ENCODE measurements at regions not wholly inside any gene's neighbourhood (a gene's known extent, or its start where the extent isn't known, plus 50 kb on each side); places are given as distances from the start of the nearest gene placed in this dataset.
"Not testable (repeated sequence)": the region's sequence is repeated elsewhere in the genome, so short reads cannot be mapped to it uniquely, and the experiment has no call there.

DNA sequence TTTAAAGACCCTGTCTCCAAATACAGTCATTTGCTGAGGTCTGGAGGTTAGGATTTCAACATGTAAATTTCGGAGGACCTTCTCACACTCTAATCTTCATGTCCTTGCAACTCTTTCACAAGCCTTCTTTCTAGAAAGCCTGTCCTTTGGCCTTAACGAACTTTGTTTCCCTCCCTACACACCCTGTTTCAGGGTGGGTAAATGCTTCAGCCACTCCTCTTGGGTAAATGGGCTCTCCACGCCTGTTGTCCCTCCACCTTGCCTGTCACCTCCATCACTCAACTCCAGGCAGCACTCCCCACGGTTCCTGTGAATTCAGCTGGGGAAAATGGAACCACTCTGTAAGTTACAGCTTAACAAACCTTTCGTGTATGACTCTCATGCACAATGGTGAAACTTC lies 84.0 kb upstream of the COG2 start:
- Histone ChIP-seq H3K9me3 (no peaks in the 10 kb centered on the region), H3K27me3 (peaks cover 29% of the 10 kb centered on the region), H3K4me3 (ENCODE audit: low read depth in 1 of 2, low read length in 1 of 2) (no peak overlapping the region), H3K4me1 (ENCODE audit: control insufficient read depth in 1 of 2, insufficient read depth in 1 of 2, low read depth in 1 of 2, low read length in 1 of 2) (peaks cover 13 to 14% of the 10 kb centered on the region in 2 experiments), H3K27ac (no peak overlapping the region), H3K36me3 (no peaks in the 10 kb centered on the region)
- TF ChIP-seq, protein P1, sequence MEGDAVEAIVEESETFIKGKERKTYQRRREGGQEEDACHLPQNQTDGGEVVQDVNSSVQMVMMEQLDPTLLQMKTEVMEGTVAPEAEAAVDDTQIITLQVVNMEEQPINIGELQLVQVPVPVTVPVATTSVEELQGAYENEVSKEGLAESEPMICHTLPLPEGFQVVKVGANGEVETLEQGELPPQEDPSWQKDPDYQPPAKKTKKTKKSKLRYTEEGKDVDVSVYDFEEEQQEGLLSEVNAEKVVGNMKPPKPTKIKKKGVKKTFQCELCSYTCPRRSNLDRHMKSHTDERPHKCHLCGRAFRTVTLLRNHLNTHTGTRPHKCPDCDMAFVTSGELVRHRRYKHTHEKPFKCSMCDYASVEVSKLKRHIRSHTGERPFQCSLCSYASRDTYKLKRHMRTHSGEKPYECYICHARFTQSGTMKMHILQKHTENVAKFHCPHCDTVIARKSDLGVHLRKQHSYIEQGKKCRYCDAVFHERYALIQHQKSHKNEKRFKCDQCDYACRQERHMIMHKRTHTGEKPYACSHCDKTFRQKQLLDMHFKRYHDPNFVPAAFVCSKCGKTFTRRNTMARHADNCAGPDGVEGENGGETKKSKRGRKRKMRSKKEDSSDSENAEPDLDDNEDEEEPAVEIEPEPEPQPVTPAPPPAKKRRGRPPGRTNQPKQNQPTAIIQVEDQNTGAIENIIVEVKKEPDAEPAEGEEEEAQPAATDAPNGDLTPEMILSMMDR (IDR thresholded peaks at IDR 0.05) = no peak

DNA sequence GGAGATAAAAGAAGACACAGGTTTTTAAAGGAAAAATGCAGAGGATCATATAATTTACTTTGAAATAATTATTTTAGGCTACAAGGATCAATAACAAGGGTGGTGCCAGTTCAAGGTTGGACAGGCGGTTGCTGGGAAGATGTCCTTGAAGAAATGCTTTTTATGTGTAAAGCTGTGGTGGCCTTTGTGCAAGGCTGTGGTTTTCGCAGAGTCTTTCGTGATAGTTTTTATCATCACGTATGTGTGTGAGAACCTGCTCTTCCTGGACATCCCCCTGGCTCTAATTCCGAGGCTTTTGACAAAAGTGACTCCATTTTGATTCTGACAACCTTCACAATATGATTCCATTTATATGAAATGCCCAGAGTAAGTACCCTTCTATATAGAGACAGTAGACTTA lies 85.8 kb upstream of the COG2 start:
- Histone ChIP-seq H3K27me3 (peaks cover 40% of the 10 kb centered on the region), H3K4me3 (ENCODE audit: low read depth in 1 of 2, low read length in 1 of 2) (no peak overlapping the region), H3K9me3 (no peaks in the 10 kb centered on the region), H3K4me1 (ENCODE audit: control insufficient read depth in 1 of 2, insufficient read depth in 1 of 2, low read depth in 1 of 2, low read length in 1 of 2) (peaks cover 13 to 14% of the 10 kb centered on the region in 2 experiments), H3K36me3 (no peaks in the 10 kb centered on the region), H3K27ac (no peak overlapping the region)
- TF ChIP-seq, protein P1 (IDR thresholded peaks at IDR 0.05) = no peak

DNA sequence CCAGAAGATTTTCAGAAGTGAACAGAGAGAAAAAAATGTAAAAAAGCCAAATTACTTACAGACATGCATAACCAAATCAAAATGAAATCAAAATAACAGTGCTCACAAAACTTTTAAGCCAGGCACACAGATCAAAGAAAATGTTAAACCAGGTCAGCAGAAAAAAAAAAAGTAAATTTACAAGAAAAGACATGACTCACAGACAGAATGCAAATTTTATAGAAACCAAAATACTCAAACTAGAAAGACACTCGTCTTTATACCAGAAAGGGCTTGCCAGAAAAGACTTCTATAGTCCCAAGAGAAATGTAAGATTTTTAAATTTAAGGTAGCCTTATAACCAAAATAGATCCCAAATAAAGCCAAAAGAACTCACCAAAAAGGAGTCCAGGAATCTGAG lies 86.5 kb upstream of the COG2 start:
- Histone ChIP-seq H3K27ac (no peak overlapping the region), H3K27me3 (peaks cover 40% of the 10 kb centered on the region), H3K36me3 (no peaks in the 10 kb centered on the region), H3K4me1 (ENCODE audit: control insufficient read depth in 1 of 2, insufficient read depth in 1 of 2, low read depth in 1 of 2, low read length in 1 of 2) (peaks cover 13 to 14% of the 10 kb centered on the region in 2 experiments), H3K4me3 (ENCODE audit: low read depth in 1 of 2, low read length in 1 of 2) (no peak overlapping the region), H3K9me3 (no peaks in the 10 kb centered on the region)
- TF ChIP-seq, protein P1 (IDR thresholded peaks at IDR 0.05) = no peak

- TF ChIP-seq, protein P1 (IDR thresholded peaks at IDR 0.05) = no peak
- Histone ChIP-seq H3K9me3 (no peaks in the 10 kb centered on the region), H3K27ac (no peak overlapping the region), H3K27me3 (peaks cover 40% of the 10 kb centered on the region), H3K36me3 (no peaks in the 10 kb centered on the region), H3K4me1 (ENCODE audit: control insufficient read depth in 1 of 2, insufficient read depth in 1 of 2, low read depth in 1 of 2, low read length in 1 of 2) (no peaks in the 10 kb centered on the region), H3K4me3 (ENCODE audit: low read depth in 1 of 2, low read length in 1 of 2) (no peak overlapping the region)
Observed at GRCh38 chr1:230552880-230553279, 89.4 kb upstream of the COG2 start.

- H3K9me3 ChIP-seq; H3K4me1 ChIP-seq (ENCODE audit: control insufficient read depth in 1 of 2, insufficient read depth in 1 of 2, low read depth in 1 of 2, low read length in 1 of 2); H3K27ac ChIP-seq; H3K36me3 ChIP-seq; H3K4me3 ChIP-seq (ENCODE audit: low read depth in 1 of 2, low read length in 1 of 2): not testable (repeated sequence)
- H3K27me3 ChIP-seq = peaks cover 35% of the 10 kb centered on the region
Observed at GRCh38 chr1:230550945-230551344, 91.3 kb upstream of the COG2 start.

DNA sequence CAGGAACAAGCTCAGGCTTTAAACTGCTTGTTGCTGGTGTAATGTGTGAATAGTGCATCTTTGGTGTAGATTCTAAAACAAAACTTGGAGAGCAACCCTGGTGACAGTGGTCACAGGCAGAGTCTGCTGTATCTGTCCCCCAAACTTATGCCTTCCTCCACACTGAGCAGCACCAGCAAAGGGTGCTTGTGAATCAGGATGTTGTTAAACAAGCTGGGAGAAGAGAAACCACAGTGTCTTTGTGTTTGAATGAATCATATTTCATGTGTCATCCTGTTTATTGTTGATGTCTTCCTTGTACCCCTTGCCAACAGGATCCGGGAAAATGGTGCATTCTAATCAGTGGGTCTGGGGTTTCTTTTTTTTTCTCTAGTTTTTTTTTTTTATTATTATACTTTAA lies 91.9 kb upstream of the COG2 start:
- Histone ChIP-seq H3K4me3 (ENCODE audit: low read depth in 1 of 2, low read length in 1 of 2) (no peak overlapping the region), H3K36me3 (no peaks in the 10 kb centered on the region), H3K27ac (no peak overlapping the region), H3K9me3 (no peaks in the 10 kb centered on the region), H3K4me1 (ENCODE audit: control insufficient read depth in 1 of 2, insufficient read depth in 1 of 2, low read depth in 1 of 2, low read length in 1 of 2) (no peaks in the 10 kb centered on the region), H3K27me3 (peaks cover 31% of the 10 kb centered on the region)
- TF ChIP-seq, protein P1 (IDR thresholded peaks at IDR 0.05) = no peak

Data from neutrophil (primary cell).